SK-N-SH (cell line): ENCODE measurements at regions not wholly inside any gene's neighbourhood (a gene's known extent, or its start where the extent isn't known, plus 50 kb on each side); places are given as distances from the start of the nearest gene placed in this dataset.
"Not testable (repeated sequence)": the region's sequence is repeated elsewhere in the genome, so short reads cannot be mapped to it uniquely, and the experiment has no call there.

ENCODE experiments used
- CTCF ChIA-PET: fragments of 300-600, 350-600 bp; formaldehyde crosslinking; extraction: SDS; loops from one replicate; lab custom pipeline; 2021; lab: Yijun Ruan, JAX
- POLR2A ChIA-PET: fragments of 350-600 bp; sonication (Branson Sonifier 250); formaldehyde crosslinking; extraction: SDS; loops from one replicate; lab custom pipeline; 2020; ENCODE audit warnings: antibody characterized with exemption, inconsistent platforms; lab: Yijun Ruan, JAX
- DNase-seq: peaks from one replicate; pipeline ENCODE4 v3.0.0; 2012
- H2AFZ ChIP-seq: fragments of 200-600 bp; sonication (generic); 2 replicates; pipeline ENCODE4 v1.8.1; 2016; ENCODE audit warnings: antibody characterized with exemption, mild to moderate bottlenecking, low read depth
- H3F3A ChIP-seq: fragments of 200-600 bp; sonication (generic); replicated peaks from 2 replicates; pipeline ENCODE3; 2016; ENCODE audit warnings: antibody characterized with exemption, mild to moderate bottlenecking; ENCODE audit not compliant: insufficient read depth
- H3K27ac ChIP-seq, 2 experiments: fragments of 200-500 bp in 1 of 2; fragments of 200-600 bp in 1 of 2; sonication (Bioruptor generic) in 1 of 2; sonication (generic), shearing (Covaris generic) in 1 of 2; 2 replicates each; pipeline versions ENCODE4 v1.5.1 to v1.6.1; 2014 to 2016; ENCODE audit warnings: low read depth in 2 of 2, inconsistent platforms in 1 of 2, low read length in 1 of 2, mild to moderate bottlenecking in 1 of 2, mixed read lengths in 1 of 2
- H3K27me3 ChIP-seq: fragments of 200-600 bp; sonication (generic), shearing (Covaris generic); 2 replicates; pipeline ENCODE4 v1.6.1; 2016; ENCODE audit warnings: mixed run types; ENCODE audit not compliant: insufficient read depth
- H3K36me3 ChIP-seq, 2 experiments: fragments of 200-500 bp in 1 of 2; fragments of 200-600 bp in 1 of 2; sonication (Bioruptor generic) in 1 of 2; sonication (generic) in 1 of 2; replicated peaks in 1 of 2; 2 replicates each; pipeline versions ENCODE3 to v1.5.1; 2014 to 2016; ENCODE audit warnings: low read length in 1 of 2, mild to moderate bottlenecking in 1 of 2; ENCODE audit not compliant: insufficient read depth in 2 of 2, control insufficient read depth in 1 of 2
- H3K4me1 ChIP-seq, 2 experiments: fragments of 200-500 bp in 1 of 2; fragments of 200-600 bp in 1 of 2; sonication (Bioruptor generic) in 1 of 2; sonication (generic), shearing (Covaris generic) in 1 of 2; 2 replicates each; pipeline versions ENCODE4 v1.5.1 to v1.6.1; 2014 to 2016; ENCODE audit warnings: low read depth in 1 of 2, low read length in 1 of 2, mixed run types in 1 of 2; ENCODE audit not compliant: insufficient read depth in 2 of 2, control insufficient read depth in 1 of 2
- H3K4me2 ChIP-seq: fragments of 200-600 bp; sonication (generic), shearing (Covaris generic); 2 replicates; pipeline ENCODE4 v1.6.1; 2017; ENCODE audit warnings: mixed run types
- H3K4me3 ChIP-seq, 2 experiments: fragments of 200-500 bp in 1 of 2; fragments of 200-600 bp in 1 of 2; sonication (Bioruptor generic) in 1 of 2; sonication (generic), shearing (Covaris generic) in 1 of 2; 2 replicates each; pipeline versions ENCODE4 v1.5.1 to v1.8.1; 2014 to 2016; ENCODE audit warnings: low read depth in 2 of 2, inconsistent platforms in 1 of 2, low read length in 1 of 2, mild to moderate bottlenecking in 1 of 2, mixed read lengths in 1 of 2, moderate library complexity in 1 of 2
- H3K79me2 ChIP-seq: fragments of 200-600 bp; sonication (generic); 2 replicates; pipeline ENCODE4 v1.8.1; 2017; ENCODE audit warnings: mild to moderate bottlenecking; ENCODE audit not compliant: insufficient read depth
- H3K9ac ChIP-seq: fragments of 200-600 bp; sonication (generic); 2 replicates; pipeline ENCODE4 v1.6.1; 2017; ENCODE audit warnings: mixed run types
- H3K9me2 ChIP-seq: fragments of 200-600 bp; sonication (generic); 2 replicates; pipeline ENCODE4 v1.6.1; 2017; ENCODE audit warnings: mixed run types
- H3K9me3 ChIP-seq: fragments of 200-600 bp; sonication (generic); 2 replicates; pipeline ENCODE4 v1.6.1; 2017; ENCODE audit warnings: mixed run types, mild to moderate bottlenecking, moderate library complexity
- H4K20me1 ChIP-seq: fragments of 200-600 bp; sonication (generic); 2 replicates; pipeline ENCODE4 v1.6.1; 2017; ENCODE audit warnings: mild to moderate bottlenecking, mixed run types; ENCODE audit not compliant: insufficient read depth
- CHD2 ChIP-seq: fragments of 150-350 bp; IDR thresholded peaks from 2 replicates; pipeline ENCODE4 v1.6.1; 2018; ENCODE audit warnings: low read length; ENCODE audit not compliant: partially characterized antibody
- EZH2phosphoT487 ChIP-seq: fragments of 200-600 bp; sonication (generic); IDR thresholded peaks from 2 replicates; pipeline ENCODE4 v1.6.1; 2017; ENCODE audit warnings: low read depth, mixed run types, mild to moderate bottlenecking, antibody characterized with exemption, moderate library complexity, borderline replicate concordance
- FOXJ3 ChIP-seq: sonication (generic); formaldehyde crosslinking; IDR thresholded peaks from 2 replicates; pipeline ENCODE4 v1.5.1; 2020; ENCODE audit warnings: mild to moderate bottlenecking, missing genetic modification reagents
- GABPA ChIP-seq: IDR thresholded peaks from 2 replicates; pipeline ENCODE4 v1.4.0; 2012; ENCODE audit warnings: low read depth, mild to moderate bottlenecking
- JUND ChIP-seq: IDR thresholded peaks from 2 replicates; pipeline ENCODE4 v1.4.0; 2012
- MAX ChIP-seq: IDR thresholded peaks from 2 replicates; pipeline ENCODE4 v1.4.0; 2012; ENCODE audit warnings: low read depth
- MEF2A ChIP-seq: IDR thresholded peaks from 2 replicates; pipeline ENCODE4 v1.4.0; 2012; ENCODE audit warnings: low read depth, borderline replicate concordance
- MXI1 ChIP-seq: IDR thresholded peaks from 2 replicates; pipeline ENCODE4 v1.6.1; 2012; ENCODE audit warnings: mild to moderate bottlenecking, low read depth, low read length, improper control_type of control experiment
- NFIC ChIP-seq: IDR thresholded peaks from 2 replicates; pipeline ENCODE4 v1.4.0; 2012; ENCODE audit warnings: borderline replicate concordance
- POLR2AphosphoS5 ChIP-seq: IDR thresholded peaks from 2 replicates; pipeline ENCODE4 v1.6.1; 2012; ENCODE audit warnings: low read depth, low read length
- RXRA ChIP-seq: IDR thresholded peaks from 2 replicates; pipeline ENCODE4 v1.4.0; 2012; ENCODE audit warnings: low read depth, mild to moderate bottlenecking, borderline replicate concordance
- SMC3 ChIP-seq: IDR thresholded peaks from 2 replicates; pipeline ENCODE4 v1.6.1; 2012; ENCODE audit warnings: low read depth, low read length, improper control_type of control experiment
- TAF1 ChIP-seq: IDR thresholded peaks from 2 replicates; pipeline ENCODE4 v1.6.1; 2012; ENCODE audit warnings: low read depth, mild to moderate bottlenecking, low read length, moderate library complexity, borderline replicate concordance
- YY1 ChIP-seq: IDR thresholded peaks from 2 replicates; pipeline ENCODE4 v1.4.0; 2012; ENCODE audit warnings: low read depth, mild to moderate bottlenecking
- WGBS: methylation state at CpG from one replicate; pipeline ENCODE4 v1.1.6; 2017; ENCODE audit warnings: low lambda C conversion rate; 5-methylcytosine and 5-hydroxymethylcytosine counted together
- TF ChIP-seq, protein P1 (sequence below): fragments of 200-600 bp; sonication (generic); IDR thresholded peaks from 2 replicates; pipeline ENCODE4 v1.6.1; 2017; ENCODE audit warnings: antibody characterized with exemption, mild to moderate bottlenecking, moderate library complexity

DNA sequence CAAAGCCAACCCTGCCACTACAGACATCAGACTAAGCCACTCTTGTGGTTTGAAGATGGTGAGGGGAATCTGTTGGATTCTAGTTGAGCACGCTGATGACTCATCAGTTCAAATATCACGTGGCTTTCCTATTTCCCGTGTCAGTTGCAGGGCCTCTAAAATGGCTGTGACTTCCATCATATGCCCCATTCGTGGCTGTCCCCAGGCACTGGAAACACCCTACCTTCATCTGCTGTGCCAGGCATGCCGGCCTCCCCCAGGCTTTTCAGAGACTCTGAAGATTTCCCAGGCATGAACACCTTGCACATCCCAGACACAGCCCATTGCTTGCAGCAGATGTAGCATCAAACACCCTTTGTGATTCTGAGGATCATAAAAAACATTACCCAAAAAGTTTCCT is 659.9 kb downstream of the UQCRFS1 start (continued):
- TF ChIP-seq SMC3, result no peak
- no peak for TF ChIP-seq MXI1
- TF ChIP-seq CHD2, result no peak
- TF ChIP-seq YY1, result no peak
- no peak for TF ChIP-seq JUND
- TF ChIP-seq GABPA, result no peak

DNA sequence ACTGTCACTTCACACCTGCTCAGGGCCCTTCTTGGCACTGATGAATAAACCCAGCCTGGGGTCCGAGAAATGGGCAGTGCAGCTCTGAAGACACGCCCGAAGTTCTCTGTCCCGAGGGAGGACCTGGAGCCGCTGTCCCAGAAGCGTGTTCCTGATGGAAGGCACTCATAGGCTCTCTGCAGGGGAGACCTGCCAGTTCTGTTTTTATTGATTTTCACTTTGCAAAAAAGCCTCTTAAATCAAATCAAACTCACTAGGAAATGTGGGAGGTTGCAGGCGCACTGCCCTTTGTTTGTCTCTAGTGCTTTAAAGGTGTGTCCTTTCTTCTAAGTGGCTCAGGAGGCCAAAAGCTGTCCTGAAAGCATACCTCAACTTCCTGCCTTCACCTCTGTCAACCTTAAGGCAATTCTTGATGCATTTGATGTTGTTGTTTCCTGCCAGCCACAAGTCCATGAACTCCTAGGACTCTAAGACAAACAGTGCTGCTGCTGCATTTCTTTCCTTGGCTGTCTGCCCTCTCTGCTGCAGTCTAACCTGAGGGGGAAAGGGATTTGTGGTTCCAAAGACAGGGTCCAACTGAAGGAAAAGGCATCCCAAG is 663.2 kb downstream of the UQCRFS1 start:
- Histone ChIP-seq H3K36me3 (no peaks in the 10 kb centered on the region), H3K9me2 (no peaks in the 10 kb centered on the region), H3K27ac (no peak overlapping the region), H3K9me3 (no peaks in the 10 kb centered on the region), H3K4me2 (no peak overlapping the region), H3K27me3 (no peaks in the 10 kb centered on the region; the same call in 1 of the 2 replicates), H3K4me3 (no peak overlapping the region), H4K20me1 (no peaks in the 10 kb centered on the region), H3K9ac (no peak overlapping the region), H3K79me2 (no peaks in the 10 kb centered on the region), H2AFZ (no peak overlapping the region), H3F3A (no peaks in the 10 kb centered on the region), H3K4me1 (no peaks in the 10 kb centered on the region)
- WGBS, result 2% methylated on average over 7 of the region's 7 CpGs
- TF ChIP-seq MXI1 (no peak), MEF2A (no peak), FOXJ3 (CRISPR knock-in tag) (no peak), TAF1 (no peak), MAX (no peak), EZH2phosphoT487 (no peak), POLR2AphosphoS5 (no peak), RXRA (no peak)
- TF ChIP-seq, protein P1, sequence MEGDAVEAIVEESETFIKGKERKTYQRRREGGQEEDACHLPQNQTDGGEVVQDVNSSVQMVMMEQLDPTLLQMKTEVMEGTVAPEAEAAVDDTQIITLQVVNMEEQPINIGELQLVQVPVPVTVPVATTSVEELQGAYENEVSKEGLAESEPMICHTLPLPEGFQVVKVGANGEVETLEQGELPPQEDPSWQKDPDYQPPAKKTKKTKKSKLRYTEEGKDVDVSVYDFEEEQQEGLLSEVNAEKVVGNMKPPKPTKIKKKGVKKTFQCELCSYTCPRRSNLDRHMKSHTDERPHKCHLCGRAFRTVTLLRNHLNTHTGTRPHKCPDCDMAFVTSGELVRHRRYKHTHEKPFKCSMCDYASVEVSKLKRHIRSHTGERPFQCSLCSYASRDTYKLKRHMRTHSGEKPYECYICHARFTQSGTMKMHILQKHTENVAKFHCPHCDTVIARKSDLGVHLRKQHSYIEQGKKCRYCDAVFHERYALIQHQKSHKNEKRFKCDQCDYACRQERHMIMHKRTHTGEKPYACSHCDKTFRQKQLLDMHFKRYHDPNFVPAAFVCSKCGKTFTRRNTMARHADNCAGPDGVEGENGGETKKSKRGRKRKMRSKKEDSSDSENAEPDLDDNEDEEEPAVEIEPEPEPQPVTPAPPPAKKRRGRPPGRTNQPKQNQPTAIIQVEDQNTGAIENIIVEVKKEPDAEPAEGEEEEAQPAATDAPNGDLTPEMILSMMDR, result no peak
- POLR2A ChIA-PET, result no interaction called here
- no peak for DNase-seq
- CTCF ChIA-PET, result no interaction called here

- Histone ChIP-seq H3K9ac (no peak overlapping the region), H3F3A (no peaks in the 10 kb centered on the region)
- no peak for TF ChIP-seq FOXJ3 (CRISPR knock-in tag)
- TF ChIP-seq NFIC, result no peak
- no peak for TF ChIP-seq MEF2A
- no peak for TF ChIP-seq TAF1
- no peak for TF ChIP-seq SMC3
- TF ChIP-seq, all 33 proteins: peak for 0
- no peaks in the 10 kb centered on the region for H4K20me1 ChIP-seq
- H3K4me1 ChIP-seq, result no peaks in the 10 kb centered on the region
- H3K9me3 ChIP-seq, result no peaks in the 10 kb centered on the region
- H3K27ac ChIP-seq, result no peak overlapping the region
- DNase-seq, result no peak
- H3K4me3 ChIP-seq, result no peak overlapping the region
- H3K79me2 ChIP-seq, result no peaks in the 10 kb centered on the region
- no peaks in the 10 kb centered on the region; the same call in 1 of the 2 replicates for H3K27me3 ChIP-seq
- ChIA-PET CTCF (no interaction called here), POLR2A (no interaction called here)
- no peaks in the 10 kb centered on the region for H3K36me3 ChIP-seq
- 14% methylated on average over 10 of the region's 10 CpGs for WGBS
- H3K9me2 ChIP-seq, result no peaks in the 10 kb centered on the region
- no peak overlapping the region for H2AFZ ChIP-seq
- no peak overlapping the region for H3K4me2 ChIP-seq
Observed at GRCh38 chr19:28546148-28546685, 666.7 kb downstream of the UQCRFS1 start.

DNA sequence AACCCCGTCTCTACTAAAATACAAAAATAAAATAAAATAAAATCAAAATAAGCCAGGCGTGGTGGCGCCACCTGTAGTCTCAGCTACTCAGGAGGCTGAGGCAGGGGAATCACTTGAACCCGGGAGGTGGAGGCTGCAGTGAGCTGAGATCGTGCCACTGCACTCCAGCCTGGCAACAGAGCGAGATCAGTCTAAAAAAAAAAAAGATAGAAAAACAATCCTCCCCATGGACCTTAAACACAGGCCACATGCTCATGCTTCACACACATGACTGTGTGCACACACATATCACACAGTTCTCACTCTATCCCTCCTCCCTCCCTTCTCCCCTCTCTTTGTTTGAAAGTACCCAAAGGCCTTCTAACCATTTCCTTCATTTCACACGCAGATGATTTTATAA is 667.6 kb downstream of the UQCRFS1 start:
- DNase-seq, POLR2A ChIA-PET, H3K4me1 ChIP-seq, H3K9me3 ChIP-seq, CTCF ChIA-PET, H3K9me2 ChIP-seq, H3K27ac ChIP-seq, H3K4me2 ChIP-seq, H3K36me3 ChIP-seq, H3K79me2 ChIP-seq, H2AFZ ChIP-seq, H3K27me3 ChIP-seq, H3K9ac ChIP-seq, H3F3A ChIP-seq, H4K20me1 ChIP-seq, H3K4me3 ChIP-seq: not testable (repeated sequence)
- WGBS, result 16% methylated on average over 7 of the region's 7 CpGs
